Posterior vena cava (tissue), 2 donors: ENCODE measurements at regions not wholly inside any gene's neighbourhood (a gene's known extent, or its start where the extent isn't known, plus 50 kb on each side); places are given as distances from the start of the nearest gene placed in this dataset.

Experiments used
- DNase-seq: peaks from one replicate; pipeline ENCODE4 v3.0.0-alpha.2; 2020; ENCODE audit warnings: low spot score
- intact Hi-C, 2 donors: fragments of 100-400 bp; cut with DNase I; formaldehyde crosslinking; loops; one replicate each; pipeline versions ENCODE4 v1.14.1 to v1.14.2; 2022 to 2023
- donor health status: DM: yes; HTN: yes; CAD: no.
- donor health status: DM: yes; HTN: yes; CAD: no.

- intact Hi-C loops = no loop called here
- no peak for DNase-seq
These were observed 227.9 kb upstream of the MARCKS start for GRCh38 chr6:113629256-113629655.

GRCh38 chr6:113629975-113630737, 227.0 kb upstream of the MARCKS start:
- intact Hi-C loops = no loop called here
- DNase-seq = no peak

- intact Hi-C loops = no loop called here
- DNase-seq = no peak
These were observed 226.2 kb upstream of the MARCKS start for GRCh38 chr6:113630738-113631535.

GRCh38 chr6:113631666-113632065, 225.5 kb upstream of the MARCKS start:
- intact Hi-C loops = no loop called here
- no peak for DNase-seq

- no peak for DNase-seq
- intact Hi-C loops = no loop called here
These were observed 224.8 kb upstream of the MARCKS start for GRCh38 chr6:113632220-113632864.

- intact Hi-C loops = no loop called here
- DNase-seq = no peak
These were observed 223.5 kb upstream of the MARCKS start for GRCh38 chr6:113633638-113634037.

GRCh38 chr6:113634352-113635163, 222.6 kb upstream of the MARCKS start:
- DNase-seq = no peak
- intact Hi-C loops = no loop called here

GRCh38 chr6:113635222-113635986, 221.7 kb upstream of the MARCKS start:
- intact Hi-C loops = no loop called here
- no peak for DNase-seq

GRCh38 chr6:113636357-113636824, 220.8 kb upstream of the MARCKS start:
- DNase-seq = no peak
- intact Hi-C loops = no loop called here

- DNase-seq = no peak
- intact Hi-C loops = no loop called here
These were observed 217.1 kb upstream of the MARCKS start for GRCh38 chr6:113640051-113640450.

GRCh38 chr6:113642001-113642713, 215.0 kb upstream of the MARCKS start:
- DNase-seq = no peak
- intact Hi-C loops = no loop called here

GRCh38 chr6:113642714-113643406, 214.3 kb upstream of the MARCKS start:
- intact Hi-C loops = no loop called here
- no peak for DNase-seq

GRCh38 chr6:113643407-113643770, 213.8 kb upstream of the MARCKS start:
- DNase-seq = no peak
- intact Hi-C loops = no loop called here

- intact Hi-C loops = no loop called here
- no peak for DNase-seq
These were observed 212.1 kb upstream of the MARCKS start for GRCh38 chr6:113644861-113645575.

GRCh38 chr6:113645576-113645970, 211.6 kb upstream of the MARCKS start:
- DNase-seq = no peak

GRCh38 chr6:113645986-113646385, 211.2 kb upstream of the MARCKS start:
- intact Hi-C loops = no loop called here
- DNase-seq = no peak

More at GRCh38 chr6:113645576-113645970, 211.6 kb upstream of the MARCKS start:
- intact Hi-C loops = no loop called here

- DNase-seq = no peak
- intact Hi-C loops = no loop called here
These were observed 210.4 kb upstream of the MARCKS start for GRCh38 chr6:113646701-113647100.
